ENCODE measurements at regions not wholly inside any gene's neighbourhood (a gene's known extent, or its start where the extent isn't known, plus 50 kb on each side); places are given as distances from the start of the nearest gene placed in this dataset.

DNA sequence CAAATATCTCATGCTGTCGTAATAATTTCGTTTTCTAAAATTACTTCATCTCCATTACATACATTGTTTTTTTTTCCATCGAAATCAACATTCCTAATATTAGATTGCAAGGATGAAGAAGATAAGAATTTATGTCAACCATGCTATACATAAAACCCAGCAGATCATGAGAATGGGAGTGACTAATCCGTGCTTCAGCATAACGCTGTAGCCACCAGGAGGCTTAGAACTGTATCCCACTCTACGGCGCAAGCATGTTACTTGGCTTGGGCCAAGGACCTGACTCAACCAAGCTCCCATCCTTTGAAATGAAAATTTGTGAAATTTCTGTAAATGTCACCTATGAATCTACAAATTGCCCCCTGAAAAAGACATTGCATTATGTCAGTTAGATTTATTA is 392.5 kb downstream of the FIGN start:
- TF ChIP-seq, protein P1, sequence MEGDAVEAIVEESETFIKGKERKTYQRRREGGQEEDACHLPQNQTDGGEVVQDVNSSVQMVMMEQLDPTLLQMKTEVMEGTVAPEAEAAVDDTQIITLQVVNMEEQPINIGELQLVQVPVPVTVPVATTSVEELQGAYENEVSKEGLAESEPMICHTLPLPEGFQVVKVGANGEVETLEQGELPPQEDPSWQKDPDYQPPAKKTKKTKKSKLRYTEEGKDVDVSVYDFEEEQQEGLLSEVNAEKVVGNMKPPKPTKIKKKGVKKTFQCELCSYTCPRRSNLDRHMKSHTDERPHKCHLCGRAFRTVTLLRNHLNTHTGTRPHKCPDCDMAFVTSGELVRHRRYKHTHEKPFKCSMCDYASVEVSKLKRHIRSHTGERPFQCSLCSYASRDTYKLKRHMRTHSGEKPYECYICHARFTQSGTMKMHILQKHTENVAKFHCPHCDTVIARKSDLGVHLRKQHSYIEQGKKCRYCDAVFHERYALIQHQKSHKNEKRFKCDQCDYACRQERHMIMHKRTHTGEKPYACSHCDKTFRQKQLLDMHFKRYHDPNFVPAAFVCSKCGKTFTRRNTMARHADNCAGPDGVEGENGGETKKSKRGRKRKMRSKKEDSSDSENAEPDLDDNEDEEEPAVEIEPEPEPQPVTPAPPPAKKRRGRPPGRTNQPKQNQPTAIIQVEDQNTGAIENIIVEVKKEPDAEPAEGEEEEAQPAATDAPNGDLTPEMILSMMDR (IDR thresholded peaks at IDR 0.05): no peak
- no peak for TF ChIP-seq POLR2A (IDR thresholded peaks at IDR 0.05)

Data from esophagus squamous epithelium (tissue), 4 donors.